ENCODE measurements at regions not wholly inside any gene's neighbourhood (a gene's known extent, or its start where the extent isn't known, plus 50 kb on each side); places are given as distances from the start of the nearest gene placed in this dataset.

GRCh38 chr6:141364694-141365093 is 768.0 kb upstream of the GJE1 start:
- DNase-seq: no peak
- Histone ChIP-seq H3K4me1 (peaks cover 19% of the 10 kb centered on the region), H3K36me3 (no peaks in the 10 kb centered on the region), H3K27ac (replicated peaks) (no peak overlapping the region), H3K27me3 (ENCODE audit: low read depth) (no peaks in the 10 kb centered on the region), H3K9me3 (replicated peaks) (peaks cover 17% of the 10 kb centered on the region), H3K4me3 (no peak overlapping the region)
- TF ChIP-seq CTCF (IDR thresholded peaks at IDR 0.05; ENCODE audit: borderline replicate concordance): no peak
- intact Hi-C loops (cut with micrococcal nuclease): no loop called here

GRCh38 chr6:141364232-141364631 is 768.5 kb upstream of the GJE1 start:
- peaks cover 19% of the 10 kb centered on the region for H3K4me1 ChIP-seq
- no peaks in the 10 kb centered on the region for H3K36me3 ChIP-seq
- H3K27me3 ChIP-seq (ENCODE audit: low read depth): no peaks in the 10 kb centered on the region
- no peak overlapping the region for H3K27ac ChIP-seq (replicated peaks)
- TF ChIP-seq CTCF (IDR thresholded peaks at IDR 0.05; ENCODE audit: borderline replicate concordance): no peak
- H3K9me3 ChIP-seq (replicated peaks): peaks cover 12% of the 10 kb centered on the region
- no peak for DNase-seq
- no peak overlapping the region for H3K4me3 ChIP-seq
- intact Hi-C loops (cut with micrococcal nuclease): no loop called here

DNA sequence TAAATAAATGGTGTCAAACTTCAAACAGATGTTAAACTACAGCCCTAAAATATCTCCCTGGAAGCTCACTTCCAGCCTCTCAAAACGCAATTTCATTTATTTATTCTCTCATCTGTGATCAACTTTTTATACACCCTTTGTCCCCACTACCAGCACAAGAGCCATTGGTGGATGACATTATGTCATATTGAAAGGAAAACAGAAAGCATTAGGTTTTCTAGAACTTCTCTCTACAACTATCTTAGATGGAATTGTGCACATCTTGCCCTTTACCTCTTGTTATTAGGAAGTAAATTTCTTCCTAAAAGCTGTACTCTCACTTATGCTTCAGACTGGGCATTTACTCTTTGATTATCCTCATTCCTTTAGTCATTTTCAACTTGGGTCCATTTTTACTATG is 771.2 kb upstream of the GJE1 start:
- no peak overlapping the region for H3K4me3 ChIP-seq
- H3K4me1 ChIP-seq: peaks cover 19% of the 10 kb centered on the region
- peaks cover 13% of the 10 kb centered on the region for H3K9me3 ChIP-seq (replicated peaks)
- no peak for DNase-seq
- no peak overlapping the region for H3K27ac ChIP-seq (replicated peaks)
- intact Hi-C loops (cut with micrococcal nuclease): no loop called here
- no peaks in the 10 kb centered on the region for H3K36me3 ChIP-seq
- TF ChIP-seq CTCF (IDR thresholded peaks at IDR 0.05; ENCODE audit: borderline replicate concordance): no peak
- H3K27me3 ChIP-seq (ENCODE audit: low read depth): no peaks in the 10 kb centered on the region

GRCh38 chr6:141359953-141360352 is 772.8 kb upstream of the GJE1 start:
- Histone ChIP-seq H3K36me3 (no peaks in the 10 kb centered on the region), H3K9me3 (replicated peaks) (peaks cover 13% of the 10 kb centered on the region), H3K27ac (replicated peaks) (peak overlapping the region; percentile 63), H3K27me3 (ENCODE audit: low read depth) (no peaks in the 10 kb centered on the region), H3K4me3 (peak overlapping the region; percentile 32), H3K4me1 (peaks cover 24% of the 10 kb centered on the region)
- no peak for DNase-seq
- no peak for TF ChIP-seq CTCF (IDR thresholded peaks at IDR 0.05; ENCODE audit: borderline replicate concordance)
- intact Hi-C loops (cut with micrococcal nuclease): no loop called here

GRCh38 chr6:141354191-141354955 is 778.4 kb upstream of the GJE1 start:
- no peak overlapping the region for H3K4me3 ChIP-seq
- DNase-seq: no peak
- H3K36me3 ChIP-seq: no peaks in the 10 kb centered on the region
- no peak overlapping the region for H3K27ac ChIP-seq (replicated peaks)
- H3K9me3 ChIP-seq (replicated peaks): peaks cover 13% of the 10 kb centered on the region
- peaks cover 9% of the 10 kb centered on the region for H3K4me1 ChIP-seq
- no peak for TF ChIP-seq CTCF (IDR thresholded peaks at IDR 0.05; ENCODE audit: borderline replicate concordance)
- intact Hi-C loops (cut with micrococcal nuclease): no loop called here
- H3K27me3 ChIP-seq (ENCODE audit: low read depth): no peaks in the 10 kb centered on the region
